ENCODE measurements at regions not wholly inside any gene's neighbourhood (a gene's known extent, or its start where the extent isn't known, plus 50 kb on each side); places are given as distances from the start of the nearest gene placed in this dataset.
"Not testable (repeated sequence)": the region's sequence is repeated elsewhere in the genome, so short reads cannot be mapped to it uniquely, and the experiment has no call there.

DNA sequence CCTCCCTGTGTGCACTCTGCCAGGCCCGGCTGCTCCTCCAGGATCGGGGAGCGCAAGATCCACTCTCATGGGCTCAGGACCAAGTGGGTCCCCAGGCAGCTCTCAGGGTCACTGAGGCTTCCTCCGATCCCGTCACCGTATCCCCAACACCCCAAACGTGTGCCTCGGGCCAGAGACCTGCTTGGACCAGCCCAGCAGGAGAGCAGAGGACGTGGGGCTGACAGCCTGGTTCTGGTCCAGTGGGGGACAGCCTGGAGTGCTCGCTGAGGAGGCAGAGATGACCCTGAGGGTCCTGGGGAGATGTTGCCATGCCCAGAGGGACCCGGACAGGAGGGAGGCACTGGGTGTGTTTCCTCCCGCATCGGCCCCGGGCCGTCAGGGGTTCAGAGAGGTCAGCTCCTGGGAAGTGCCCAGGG is 1402.6 kb downstream of the BRD1 start:
- no peak for DNase-seq

DNA sequence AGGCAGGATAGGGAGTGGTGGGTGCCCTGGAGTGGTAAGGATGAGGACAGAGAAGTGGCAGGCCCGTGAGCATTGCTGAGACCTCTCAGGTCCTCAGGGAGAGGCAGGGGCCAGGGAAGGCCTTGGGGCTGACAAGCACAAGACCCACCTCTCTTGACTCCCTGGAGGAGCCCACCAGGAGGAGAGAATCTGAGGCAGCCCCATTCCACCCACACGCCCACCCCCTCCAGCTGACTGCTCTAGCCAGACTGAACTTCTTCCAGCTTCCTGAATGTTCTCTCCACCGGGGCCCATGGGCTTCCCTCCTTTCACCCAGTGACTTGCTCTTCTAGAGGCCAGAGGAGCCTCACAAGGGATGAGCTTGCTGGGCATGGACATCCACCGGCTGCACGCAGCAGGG is 1403.0 kb downstream of the BRD1 start:
- DNase-seq: no peak

DNA sequence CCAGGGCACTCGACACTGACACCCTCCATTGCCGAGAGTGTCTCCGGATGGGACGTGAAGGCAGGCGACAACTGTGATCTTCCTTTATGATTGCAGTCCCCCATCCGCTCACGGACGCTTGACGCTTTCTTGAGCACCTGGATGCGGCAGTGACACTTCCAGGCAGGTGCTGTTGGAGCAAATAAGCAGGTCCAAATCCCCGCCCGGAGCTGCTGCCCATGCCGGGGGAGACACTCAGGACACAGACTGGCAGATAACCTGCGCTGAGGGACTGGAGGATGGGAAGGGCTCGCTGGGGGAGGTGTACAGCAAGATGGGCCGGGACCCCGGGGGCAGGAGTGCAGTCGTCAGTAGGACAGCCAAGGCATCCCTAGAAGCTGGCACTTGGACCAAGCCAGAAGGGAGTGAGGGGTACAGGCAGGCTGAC is 1403.5 kb downstream of the BRD1 start:
- DNase-seq: no peak

GRCh38 chr22:48423481-48423911 is 1404.2 kb downstream of the BRD1 start:
- no peak for DNase-seq

GRCh38 chr22:48422900-48423480 is 1404.7 kb downstream of the BRD1 start:
- no peak for DNase-seq

- no peak for DNase-seq
Observed at GRCh38 chr22:48418831-48419230, 1408.8 kb downstream of the BRD1 start.

DNA sequence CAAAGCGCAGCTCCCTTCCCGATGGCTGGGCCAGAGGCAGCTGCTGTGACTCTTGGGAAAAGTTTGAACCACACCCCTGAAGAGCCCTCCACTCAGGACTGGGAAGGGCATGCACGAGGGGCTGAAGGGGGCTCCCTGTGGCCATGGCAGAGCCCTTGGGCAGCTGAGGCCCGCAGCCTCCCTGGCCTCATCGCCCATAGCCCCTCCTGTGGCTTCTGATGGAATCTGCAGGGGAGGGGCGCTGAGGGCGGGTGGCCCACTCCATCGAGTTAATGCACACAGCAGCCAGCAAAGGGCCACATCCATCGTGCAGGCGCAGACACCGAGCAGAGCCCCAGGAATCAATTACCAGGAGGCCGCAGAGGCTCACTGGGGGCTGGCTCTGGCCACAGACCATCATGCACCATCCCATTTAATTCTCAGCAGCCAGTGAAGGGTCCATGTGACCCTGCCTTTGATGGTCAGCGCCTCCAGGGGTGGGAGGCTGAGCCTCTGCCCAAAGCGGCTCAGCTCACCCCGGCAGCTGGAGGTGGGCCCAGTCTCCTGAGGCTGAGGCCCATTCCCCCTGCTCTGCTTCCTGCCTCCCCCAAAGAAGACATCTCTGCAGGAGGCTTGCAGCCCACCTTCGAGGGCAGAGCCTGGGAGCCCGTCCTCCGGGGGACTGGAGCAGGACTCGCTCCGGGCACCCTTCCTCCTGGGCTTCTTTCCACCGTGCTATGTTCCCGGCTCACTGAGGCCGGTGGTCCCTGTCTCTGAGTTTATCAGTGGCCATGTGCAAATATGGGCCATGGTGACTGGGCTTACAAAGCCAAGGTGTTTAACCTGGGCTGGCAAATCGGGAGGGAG is 1410.2 kb downstream of the BRD1 start:
- DNase-seq: no peak

DNA sequence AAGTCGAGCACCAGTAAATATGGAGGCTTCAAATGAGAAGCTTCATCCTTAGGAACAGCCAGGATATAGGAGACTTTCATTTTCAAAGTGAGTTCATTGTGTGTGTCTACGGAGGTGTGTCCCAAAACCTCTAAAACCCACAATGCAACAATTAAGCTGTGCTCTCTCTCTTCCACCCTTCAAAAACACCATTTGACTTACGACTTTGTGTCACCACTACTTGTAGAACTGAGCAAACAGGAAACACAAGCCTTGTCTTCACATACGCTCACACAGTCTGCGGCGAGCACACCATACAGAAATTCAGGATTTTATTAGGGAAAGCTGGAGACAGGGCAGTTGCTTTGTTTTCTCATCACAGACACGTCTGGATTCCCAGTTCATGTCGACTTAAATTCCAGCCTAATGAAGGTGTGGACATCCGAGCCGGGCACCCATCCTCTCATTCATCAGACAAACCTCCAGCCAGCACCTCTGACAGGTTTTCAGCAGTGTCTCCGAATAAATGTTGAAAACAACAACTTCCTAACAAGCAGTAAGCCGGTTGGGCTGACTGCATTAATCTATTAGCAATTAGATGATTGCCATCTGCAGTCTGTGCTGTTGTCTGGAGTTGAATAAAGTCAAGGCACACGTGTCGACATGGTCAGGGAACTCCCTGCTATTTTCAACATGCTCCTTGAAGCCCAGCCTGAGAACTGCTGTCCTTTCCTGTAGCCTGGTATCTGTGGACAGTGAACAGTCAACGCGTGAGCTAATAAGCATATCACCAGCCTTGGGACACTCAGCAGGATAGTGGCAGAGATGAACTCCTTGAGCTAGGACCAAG is 1411.1 kb downstream of the BRD1 start:
- DNase-seq: no peak

- no peak for DNase-seq
Observed at GRCh38 chr22:48415520-48415919, 1412.2 kb downstream of the BRD1 start.

- DNase-seq: no peak
Observed at GRCh38 chr22:48414651-48415050, 1413.0 kb downstream of the BRD1 start.

GRCh38 chr22:48412931-48413330 is 1414.7 kb downstream of the BRD1 start:
- not testable (repeated sequence) for DNase-seq

- no peak for DNase-seq
Observed at GRCh38 chr22:48410536-48410935, 1417.1 kb downstream of the BRD1 start.

GRCh38 chr22:48407256-48407955 is 1420.3 kb downstream of the BRD1 start:
- DNase-seq: no peak

- no peak for DNase-seq
Observed at GRCh38 chr22:48406161-48406560, 1421.5 kb downstream of the BRD1 start.

GRCh38 chr22:48405741-48406140 is 1421.9 kb downstream of the BRD1 start:
- no peak for DNase-seq

DNA sequence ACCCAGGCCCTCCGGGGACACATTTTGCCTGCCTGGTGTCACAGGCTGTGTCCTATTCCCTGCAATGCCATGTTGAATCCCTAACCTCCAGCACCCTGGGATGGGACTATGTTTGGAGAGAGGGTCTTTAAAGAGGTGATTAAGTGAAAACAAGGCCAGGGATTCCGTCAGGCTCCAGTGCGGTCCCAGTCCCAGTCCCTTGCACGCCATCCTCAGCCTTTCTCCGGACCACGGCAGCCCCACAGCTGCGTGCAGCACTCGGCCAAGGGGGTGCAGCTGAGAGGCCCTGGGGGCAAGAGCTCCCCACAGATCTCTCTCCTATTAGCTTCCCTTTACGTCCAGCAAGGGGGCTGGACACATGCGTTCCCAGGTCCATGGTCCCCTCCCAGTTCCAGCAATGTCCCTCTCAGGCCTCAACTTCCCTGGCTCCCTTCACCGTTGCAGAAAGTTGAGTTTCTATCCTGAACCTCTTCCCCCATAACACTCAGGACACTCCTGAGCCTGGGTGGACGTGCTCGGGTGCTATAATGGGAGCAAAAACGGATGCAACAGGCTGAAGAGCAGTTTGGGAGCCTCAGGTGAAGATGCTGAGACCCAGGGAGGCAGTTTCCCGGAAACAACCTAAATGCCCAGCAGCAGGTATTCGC is 1422.7 kb downstream of the BRD1 start:
- no peak for DNase-seq

DNA sequence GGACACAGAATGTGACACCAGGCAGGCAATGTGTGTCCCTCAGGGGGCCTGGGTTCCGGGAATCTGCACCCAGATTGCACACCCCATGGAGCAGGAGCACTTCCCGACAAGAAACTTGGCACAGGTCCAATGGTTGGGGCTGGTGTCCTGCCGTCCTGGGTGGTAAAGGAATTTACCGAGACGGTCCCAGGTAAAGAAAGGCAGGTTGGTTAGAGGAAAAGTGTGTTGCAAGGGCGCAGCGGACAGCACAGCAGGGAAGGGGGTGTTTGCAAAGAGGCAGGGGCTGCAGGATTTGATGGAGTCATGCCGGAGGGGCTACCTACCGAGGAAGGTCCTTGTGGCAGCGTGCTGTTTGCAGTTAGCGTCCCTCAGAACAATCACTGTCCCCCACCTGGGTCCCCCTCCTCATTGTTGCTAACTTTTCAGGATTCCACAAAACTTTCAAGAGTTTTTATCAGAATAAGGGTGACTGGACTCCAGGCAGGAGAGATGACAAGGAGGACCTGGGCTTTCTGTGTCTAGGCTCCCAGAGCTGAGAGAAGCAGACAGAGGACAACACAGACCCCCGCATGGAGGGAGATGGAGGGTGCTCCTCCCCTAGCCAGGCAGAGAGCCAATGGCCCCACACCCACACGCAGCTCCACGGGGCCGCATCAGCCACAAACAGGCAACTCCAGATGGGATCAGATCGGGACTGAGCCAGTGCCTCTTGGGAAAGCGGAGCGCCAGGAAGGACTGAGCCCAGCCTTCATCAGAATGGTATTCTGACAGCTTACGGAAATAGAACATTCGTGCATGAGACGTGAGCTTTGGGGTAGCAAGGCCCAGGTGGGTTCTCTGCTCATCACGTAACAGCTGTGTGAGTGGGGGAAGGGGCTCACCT is 1423.9 kb downstream of the BRD1 start:
- DNase-seq: no peak

GRCh38 chr22:48402591-48403031 is 1425.1 kb downstream of the BRD1 start:
- no peak for DNase-seq

DNA sequence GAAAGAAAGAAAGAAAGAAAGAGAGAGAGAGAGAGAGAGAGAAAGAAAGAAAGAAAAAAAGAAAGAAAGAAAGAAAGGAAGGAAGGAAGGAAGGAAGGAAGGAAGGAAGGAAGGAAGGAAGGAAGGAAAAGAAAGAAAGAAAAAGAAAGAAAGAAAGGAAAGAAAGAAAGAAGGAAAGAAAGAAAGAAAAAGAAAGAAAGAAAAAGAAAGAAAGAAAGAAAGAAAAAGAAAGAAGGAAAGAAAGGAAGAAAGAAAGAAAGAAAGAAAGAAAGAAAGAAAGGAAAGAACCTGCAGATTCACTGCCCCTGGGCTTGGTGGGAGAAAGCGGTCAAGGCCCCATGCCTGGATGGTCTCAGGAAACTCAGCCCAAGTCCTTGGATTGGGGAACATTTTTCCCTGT is 1426.2 kb downstream of the BRD1 start:
- not testable (repeated sequence) for DNase-seq

DNA sequence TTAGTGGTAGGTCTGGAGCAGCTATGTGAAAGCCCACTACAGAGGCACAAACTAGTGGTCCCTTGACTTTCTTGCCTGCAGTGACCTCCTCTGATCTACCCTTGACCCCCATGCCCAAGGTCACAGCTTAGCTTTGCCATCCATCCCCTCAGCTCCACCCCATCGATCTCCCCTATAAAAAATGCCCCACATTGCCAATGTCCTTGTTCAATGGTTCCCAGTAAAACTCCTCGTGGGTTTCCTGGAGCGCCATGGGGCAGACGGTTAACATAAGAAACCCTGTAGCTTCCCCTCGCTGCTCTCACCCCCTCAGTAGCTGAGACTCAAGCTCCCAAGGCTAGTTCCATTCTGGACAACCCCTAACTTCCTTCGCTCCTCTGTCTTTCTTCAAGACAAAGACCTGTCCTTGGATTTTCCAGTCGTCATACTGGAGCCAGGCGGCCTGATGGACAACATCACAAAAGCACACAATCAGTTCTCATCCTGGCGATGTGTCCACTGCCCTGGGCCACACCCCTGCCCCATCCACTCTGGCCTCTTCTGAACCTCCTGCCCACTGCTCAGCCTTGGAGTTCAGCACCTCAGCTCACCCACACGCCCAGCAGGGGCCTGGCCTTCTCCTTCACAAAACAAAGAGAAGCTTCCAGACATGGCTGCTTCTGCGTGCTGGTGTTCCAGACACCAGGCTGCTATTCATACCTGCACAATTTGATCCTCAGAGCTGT is 1429.3 kb downstream of the BRD1 start:
- no peak for DNase-seq

Data from NCI-H1048 (cell line).